HEK293 (cell line): ENCODE measurements at regions not wholly inside any gene's neighbourhood (a gene's known extent, or its start where the extent isn't known, plus 50 kb on each side); places are given as distances from the start of the nearest gene placed in this dataset.

Experiments used
- IKZF3 ChIP-seq: fragments of 450-650 bp; IDR thresholded peaks from 2 replicates; pipeline ENCODE4 v1.5.0; 2018; ENCODE audit warnings: missing biosample characterization, mild to moderate bottlenecking, missing genetic modification characterization, moderate library complexity
- KLF10 ChIP-seq: fragments of 450-650 bp; IDR thresholded peaks from 2 replicates; pipeline ENCODE4 v1.5.1; 2018; ENCODE audit warnings: missing biosample characterization, mild to moderate bottlenecking, missing genetic modification characterization
- PATZ1 ChIP-seq: fragments of 450-650 bp; formaldehyde crosslinking; IDR thresholded peaks from 2 replicates; pipeline ENCODE4 v1.5.1; 2016; ENCODE audit warnings: missing biosample characterization, missing genetic modification characterization
- PRDM6 ChIP-seq: fragments of 450-650 bp; formaldehyde crosslinking; IDR thresholded peaks from 2 replicates; pipeline ENCODE4 v1.5.1; 2017; ENCODE audit warnings: missing biosample characterization, missing genetic modification characterization
- SALL2 ChIP-seq: fragments of 450-650 bp; formaldehyde crosslinking; IDR thresholded peaks from 2 replicates; pipeline ENCODE4 v1.5.0; 2017; ENCODE audit warnings: missing biosample characterization, mild to moderate bottlenecking, missing genetic modification characterization, borderline replicate concordance
- SP2 ChIP-seq: fragments of 450-650 bp; formaldehyde crosslinking; IDR thresholded peaks from 2 replicates; pipeline ENCODE4 v1.5.1; 2016; ENCODE audit warnings: missing biosample characterization, missing genetic modification characterization
- ZFP3 ChIP-seq: fragments of 450-650 bp; formaldehyde crosslinking; IDR thresholded peaks from 2 replicates; pipeline ENCODE4 v1.5.1; 2016; ENCODE audit warnings: low read depth, missing biosample characterization, missing genetic modification characterization
- ZNF133 ChIP-seq: fragments of 450-650 bp; formaldehyde crosslinking; IDR thresholded peaks from 2 replicates; pipeline ENCODE4 v1.5.1; 2016; ENCODE audit warnings: missing biosample characterization, missing genetic modification characterization
- ZNF148 ChIP-seq: fragments of 450-650 bp; formaldehyde crosslinking; IDR thresholded peaks from 2 replicates; pipeline ENCODE4 v1.5.0; 2017; ENCODE audit warnings: missing biosample characterization, missing genetic modification characterization, borderline replicate concordance
- ZNF18 ChIP-seq: fragments of 450-650 bp; formaldehyde crosslinking; IDR thresholded peaks from 2 replicates; pipeline ENCODE4 v1.5.1; 2016; ENCODE audit warnings: missing biosample characterization, missing genetic modification characterization
- ZNF266 ChIP-seq: fragments of 450-650 bp; formaldehyde crosslinking; IDR thresholded peaks from 2 replicates; pipeline ENCODE4 v1.5.1; 2016; ENCODE audit warnings: missing biosample characterization, missing genetic modification characterization, low read depth
- ZNF280C ChIP-seq: fragments of 450-650 bp; formaldehyde crosslinking; IDR thresholded peaks from 2 replicates; pipeline ENCODE4 v1.5.1; 2016; ENCODE audit warnings: missing biosample characterization, missing genetic modification characterization
- ZNF513 ChIP-seq: fragments of 450-650 bp; IDR thresholded peaks from 2 replicates; pipeline ENCODE4 v1.5.1; 2018; ENCODE audit warnings: missing biosample characterization, missing genetic modification characterization
- ZNF518A ChIP-seq: fragments of 450-650 bp; formaldehyde crosslinking; conservative IDR thresholded peaks from 2 replicates; pipeline ENCODE4 v1.5.1; 2016; ENCODE audit warnings: low read depth, missing biosample characterization, missing genetic modification characterization
- ZNF621 ChIP-seq: fragments of 450-650 bp; formaldehyde crosslinking; IDR thresholded peaks from 2 replicates; pipeline ENCODE4 v1.5.1; 2017; ENCODE audit warnings: missing biosample characterization, missing genetic modification characterization
- ZNF654 ChIP-seq: fragments of 450-650 bp; formaldehyde crosslinking; IDR thresholded peaks from 2 replicates; pipeline ENCODE4 v1.5.1; 2016; ENCODE audit warnings: low read depth, missing biosample characterization, missing genetic modification characterization
- ZSCAN23 ChIP-seq: fragments of 450-650 bp; formaldehyde crosslinking; IDR thresholded peaks from 2 replicates; pipeline ENCODE4 v1.5.1; 2016; ENCODE audit warnings: missing biosample characterization, missing genetic modification characterization

- 0 out of 2 replicates have a peak, but pooled peaks have one; percentile 43 for TF ChIP-seq IKZF3 (tag by site-specific recombination)
- TF ChIP-seq PATZ1 = no peak
- no peak for TF ChIP-seq ZNF518A (tag by site-specific recombination)
- TF ChIP-seq KLF10 (tag by site-specific recombination) = peak; percentile 69; the same call in 1 of the 2 replicates
- TF ChIP-seq ZNF148 (tag by site-specific recombination) = no peak
- peak; percentile 84 for TF ChIP-seq PRDM6
- TF ChIP-seq ZNF621 (tag by site-specific recombination) = no peak
- no peak for TF ChIP-seq ZNF654
- no peak for TF ChIP-seq ZSCAN23
- TF ChIP-seq SP2 (tag by site-specific recombination) = no peak
- no peak for TF ChIP-seq ZNF18 (tag by site-specific recombination)
- no peak for TF ChIP-seq ZNF513 (tag by site-specific recombination)
- TF ChIP-seq ZNF280C = no peak
- no peak for TF ChIP-seq ZFP3
- no peak for TF ChIP-seq SALL2 (tag by site-specific recombination)
- TF ChIP-seq ZNF133 = no peak
- no peak for TF ChIP-seq ZNF266
Observed at GRCh38 chr15:60074181-60074885, 70.2 kb downstream of the FOXB1 start (continued).
